ENCODE measurements at regions not wholly inside any gene's neighbourhood (a gene's known extent, or its start where the extent isn't known, plus 50 kb on each side); places are given as distances from the start of the nearest gene placed in this dataset.
"Not testable (repeated sequence)": the region's sequence is repeated elsewhere in the genome, so short reads cannot be mapped to it uniquely, and the experiment has no call there.

DNA sequence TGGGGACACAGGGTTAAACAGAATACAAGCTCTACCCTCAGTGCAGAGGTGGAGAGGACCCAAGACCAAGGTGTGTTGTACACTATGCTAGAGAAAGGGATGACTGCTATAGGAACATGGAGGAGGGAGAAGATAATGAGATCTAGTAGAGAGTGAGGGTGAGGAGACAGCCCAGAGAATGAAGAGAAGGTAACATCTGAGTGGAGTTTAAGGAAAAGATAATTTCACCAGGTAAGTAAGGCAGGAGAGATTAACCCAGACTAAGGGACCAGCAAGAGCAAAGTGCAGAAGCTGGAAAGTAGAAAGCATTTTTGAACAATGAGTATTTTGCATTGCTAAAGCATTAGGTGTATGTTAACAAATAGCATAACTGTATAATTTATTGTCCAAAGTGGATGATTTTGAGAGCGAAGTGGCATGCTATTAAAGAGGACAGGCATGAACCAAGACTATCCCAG, 128.8 kb downstream of the RASSF10 start:
- DNase-seq = no peak

DNA sequence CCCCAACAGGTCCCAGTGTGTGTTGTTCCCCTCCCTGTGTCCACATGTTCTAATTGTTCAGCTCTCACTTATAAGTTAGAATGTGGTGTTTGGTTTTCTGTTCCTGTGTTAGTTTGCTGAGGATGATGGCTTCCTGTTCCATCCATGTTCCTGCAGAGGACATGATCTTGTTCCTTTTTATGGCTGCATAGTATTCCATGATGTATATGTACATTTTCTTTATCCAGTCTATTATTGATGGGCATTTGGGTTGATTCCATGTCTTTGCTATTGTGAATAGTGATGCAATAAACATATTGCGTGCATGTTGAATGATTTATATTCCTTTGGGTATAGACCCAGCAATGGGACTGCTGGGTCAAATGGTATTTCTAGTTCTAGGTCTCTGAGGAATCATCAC, 130.0 kb downstream of the RASSF10 start:
- not testable (repeated sequence) for DNase-seq

DNA sequence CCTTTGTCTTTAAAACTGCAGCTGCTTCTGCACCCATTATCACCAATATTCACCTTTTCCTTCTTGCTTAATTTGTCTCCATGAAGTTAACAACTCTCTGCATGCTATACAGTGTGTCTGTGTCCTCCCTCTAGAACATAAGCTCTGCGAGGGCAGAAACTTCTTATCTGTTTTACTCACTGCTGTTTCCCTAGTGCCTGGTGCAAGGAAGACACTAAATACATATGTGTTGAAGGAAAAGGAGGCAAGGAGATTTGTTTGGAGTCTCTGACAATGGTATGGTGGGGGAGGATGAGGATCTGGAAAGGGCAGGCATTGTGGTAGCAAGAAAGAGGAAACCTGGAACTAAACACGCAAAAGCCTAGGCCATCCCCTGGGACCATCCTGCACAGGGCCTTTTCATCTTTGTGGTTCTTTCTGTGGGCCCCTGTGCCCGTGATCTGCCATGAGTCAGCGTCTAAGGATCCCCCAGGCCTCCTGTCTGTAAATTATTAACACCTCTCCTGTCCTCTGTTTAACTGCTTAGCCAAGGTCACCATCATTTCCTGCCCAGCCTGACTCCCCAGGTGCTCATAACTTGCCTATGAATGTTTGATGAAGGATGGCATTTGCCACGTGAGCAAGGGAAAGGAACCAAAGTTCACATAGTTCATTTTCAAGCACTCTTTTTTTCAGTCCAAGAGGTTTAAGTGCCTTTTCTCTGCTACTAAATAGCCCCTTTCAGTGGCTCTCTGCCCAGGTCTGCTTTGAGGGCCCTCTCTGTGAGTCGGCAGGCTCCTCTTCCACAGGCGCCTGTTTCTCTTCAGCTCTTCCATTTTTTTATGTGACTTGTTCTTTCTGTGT, 131.1 kb downstream of the RASSF10 start:
- DNase-seq = peak; percentile 49

DNA sequence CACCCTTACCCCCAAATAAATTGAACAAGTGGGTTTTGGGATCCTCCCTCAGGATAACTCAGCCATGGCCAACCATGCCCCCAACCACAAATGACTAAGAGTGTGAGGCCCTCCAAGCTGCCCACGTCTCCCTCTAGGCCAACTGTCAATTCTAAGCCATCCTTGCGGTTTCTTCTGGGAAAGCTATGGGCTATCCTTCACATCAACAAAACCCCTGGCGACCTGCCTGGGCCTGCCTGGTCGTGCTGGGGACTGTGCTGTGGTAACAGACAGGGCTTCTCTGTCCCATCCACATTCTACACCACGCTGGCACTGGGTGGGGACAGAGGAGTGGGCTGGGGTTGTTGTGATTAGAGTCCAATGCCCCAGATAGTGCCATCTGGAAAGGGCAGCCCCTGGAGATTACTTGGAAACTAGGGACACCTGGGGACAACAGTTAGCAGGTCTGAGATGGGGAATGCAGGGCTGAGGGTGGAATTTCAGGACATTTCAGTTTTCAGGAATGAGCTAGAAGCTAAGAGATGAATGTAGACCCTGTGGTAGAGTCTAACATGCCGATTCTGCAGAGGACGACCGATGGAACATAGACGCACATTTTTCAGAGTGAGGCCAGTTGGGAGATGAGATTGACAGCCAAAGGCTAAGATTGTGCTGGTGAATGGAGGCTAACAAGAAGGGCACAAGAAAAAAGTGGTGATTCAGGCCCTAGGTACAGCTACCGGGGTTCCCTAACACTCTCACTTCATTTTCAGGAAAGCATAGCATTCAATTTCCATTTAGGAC, 131.9 kb downstream of the RASSF10 start:
- no peak for DNase-seq

DNA sequence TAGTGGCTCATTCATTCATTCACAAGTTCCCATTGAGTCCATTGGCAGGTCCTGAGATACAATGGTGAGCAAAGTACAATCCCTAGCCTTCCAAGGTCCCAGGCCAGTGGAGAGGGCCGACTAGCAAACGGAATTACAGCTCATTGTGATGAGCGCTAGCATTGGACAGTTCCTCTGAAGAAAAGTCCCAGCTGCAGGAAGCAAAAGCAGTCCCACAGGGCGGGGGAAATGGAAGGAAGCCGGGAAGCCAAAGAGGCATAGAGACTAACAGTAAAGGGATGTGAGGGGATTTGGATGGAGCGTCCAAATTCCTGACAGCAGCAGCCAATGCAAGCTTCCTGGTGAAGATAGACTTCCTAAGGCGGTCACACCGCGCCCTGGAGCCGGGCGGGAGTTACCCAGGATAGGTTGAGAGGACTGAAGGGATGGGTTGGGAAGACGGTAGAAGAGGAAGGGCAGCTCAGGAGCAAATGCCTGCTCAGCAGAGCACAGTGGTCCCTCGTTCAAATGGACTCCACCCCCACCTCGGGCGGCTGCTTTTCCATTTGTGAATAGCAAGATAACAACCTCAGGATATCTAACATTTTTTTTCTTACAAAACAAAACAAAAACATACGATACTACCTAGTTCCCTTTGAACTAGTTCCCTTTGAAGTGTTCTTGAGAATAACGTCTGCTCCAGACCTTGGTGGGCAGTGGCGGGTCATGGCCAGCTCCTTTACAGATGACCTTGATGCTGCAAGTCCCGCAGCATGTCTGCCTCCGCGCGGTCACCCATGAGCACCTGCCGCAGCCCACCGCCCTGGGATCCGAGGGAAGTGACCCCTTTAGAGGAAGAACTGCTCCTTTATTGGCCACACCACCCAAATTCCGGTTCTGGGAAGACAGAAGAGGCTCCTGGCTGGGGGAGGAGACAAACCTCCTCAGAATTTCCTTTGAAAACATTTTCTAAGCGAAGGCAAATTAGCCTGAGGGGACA, 132.9 kb downstream of the RASSF10 start:
- no peak for DNase-seq

DNA sequence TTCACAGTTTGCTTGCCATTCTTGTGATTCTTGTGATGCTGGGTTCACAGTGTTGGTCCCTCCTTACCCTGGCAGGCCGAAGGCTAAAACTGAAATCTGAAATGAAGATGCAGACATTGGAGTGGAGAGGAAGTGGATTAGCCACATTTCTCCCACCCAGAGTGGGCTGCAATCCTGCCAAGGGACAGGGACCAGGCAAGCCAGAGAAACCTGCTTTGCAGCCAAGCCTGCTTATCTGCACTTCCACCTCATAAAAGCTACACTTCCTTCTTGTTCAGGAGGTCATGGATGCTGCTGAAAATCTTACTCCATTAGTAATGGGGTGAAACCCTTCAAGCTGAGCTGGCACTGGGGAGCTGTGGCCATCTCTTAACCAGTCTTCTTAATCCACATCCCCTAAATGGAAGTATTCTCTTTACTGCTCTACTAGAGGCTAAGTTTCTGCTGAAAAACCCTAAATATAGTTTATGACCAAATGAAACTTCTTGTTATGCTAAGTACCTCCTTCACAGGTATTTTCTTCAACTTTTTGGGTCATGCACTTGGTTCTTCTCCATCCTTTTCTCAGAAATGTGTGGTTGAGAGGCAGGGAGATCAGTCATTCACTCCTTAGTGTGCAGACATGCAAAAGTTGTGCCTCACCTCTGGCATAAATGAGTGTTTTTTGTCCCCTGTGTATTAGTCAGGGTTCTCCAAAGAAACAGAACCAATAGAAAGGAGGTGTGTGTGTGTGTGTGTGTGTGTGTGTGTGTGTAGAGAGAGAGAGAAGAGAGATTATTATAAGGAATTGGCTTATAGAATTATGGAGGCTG, 133.9 kb upstream of the BMAL1 start:
- no peak for DNase-seq

DNA sequence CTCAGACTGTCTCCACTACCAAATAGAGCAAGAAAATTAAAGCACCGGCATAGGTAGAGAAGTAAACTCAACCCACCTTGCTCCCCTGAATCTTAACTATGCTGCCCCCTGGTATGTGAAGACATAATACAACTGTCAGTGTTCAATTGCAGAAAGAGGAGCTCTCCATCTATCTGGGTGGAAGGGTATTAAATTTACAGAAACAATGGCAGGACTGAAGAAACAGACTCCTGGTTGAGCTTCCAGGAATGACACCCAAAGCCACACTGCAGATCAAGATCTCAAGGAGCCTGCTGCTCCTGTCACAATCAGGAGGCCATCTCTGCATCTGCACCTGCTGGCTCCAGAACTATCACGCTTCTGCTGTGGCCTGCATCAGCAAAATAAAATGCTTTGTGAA, 132.1 kb upstream of the BMAL1 start:
- DNase-seq = no peak

DNA sequence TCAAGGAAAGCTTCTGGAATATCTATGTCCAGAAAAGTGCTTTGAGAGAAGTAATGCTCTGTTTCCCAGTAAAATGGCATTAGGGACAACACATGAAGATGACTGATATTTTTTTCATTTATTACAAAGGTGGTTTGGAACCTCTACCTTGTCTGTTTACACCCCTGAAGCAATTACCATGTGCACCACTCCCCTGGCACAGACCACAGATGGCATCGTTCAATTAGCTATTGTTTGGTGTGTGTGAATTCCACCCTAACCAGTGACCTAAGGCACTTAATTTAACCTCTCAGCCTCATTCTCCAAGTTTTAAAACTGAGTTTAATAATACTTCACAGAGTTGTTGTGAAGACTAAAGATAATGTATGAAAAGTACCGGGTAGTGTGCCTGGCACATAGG, 127.6 kb upstream of the BMAL1 start:
- no peak for DNase-seq

DNA sequence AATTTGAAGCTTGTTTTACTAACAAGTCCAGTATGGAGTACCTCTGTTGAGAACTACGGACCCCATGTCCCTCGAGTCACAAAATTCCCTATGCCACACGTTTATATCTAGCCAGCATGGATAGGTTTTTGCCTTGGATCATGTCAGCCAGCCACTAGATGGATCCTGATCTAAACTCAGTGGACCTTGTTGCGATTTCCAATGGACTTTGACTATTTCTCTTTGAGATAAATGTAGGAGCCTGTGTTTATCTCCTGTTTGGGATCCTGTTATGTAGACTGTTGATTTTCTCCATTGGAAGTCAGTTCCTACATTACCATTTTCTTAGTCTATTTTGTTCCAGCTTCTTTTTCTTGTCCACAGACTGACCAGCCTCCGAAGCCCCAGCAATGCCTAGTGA, 127.1 kb upstream of the BMAL1 start:
- DNase-seq = no peak

DNA sequence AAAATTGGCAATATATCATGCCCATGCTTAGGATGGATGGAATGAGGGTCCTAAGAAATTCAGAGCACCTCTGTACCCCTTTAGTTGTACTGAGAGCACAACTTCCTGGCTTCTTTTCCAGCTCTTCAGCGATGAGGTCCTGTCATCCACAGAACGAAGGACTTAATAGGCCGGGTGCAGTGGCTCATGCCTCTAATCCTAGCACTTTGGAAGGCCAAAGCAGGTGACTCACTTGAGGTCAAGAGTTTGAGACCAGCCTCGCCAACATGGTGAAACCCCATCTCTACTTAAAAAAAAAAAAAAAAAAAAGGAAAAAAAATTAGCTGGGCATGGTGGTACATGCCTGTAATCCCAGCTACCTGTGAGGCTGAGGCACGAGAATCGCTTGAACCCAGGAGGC, 125.3 kb upstream of the BMAL1 start:
- DNase-seq = no peak

DNA sequence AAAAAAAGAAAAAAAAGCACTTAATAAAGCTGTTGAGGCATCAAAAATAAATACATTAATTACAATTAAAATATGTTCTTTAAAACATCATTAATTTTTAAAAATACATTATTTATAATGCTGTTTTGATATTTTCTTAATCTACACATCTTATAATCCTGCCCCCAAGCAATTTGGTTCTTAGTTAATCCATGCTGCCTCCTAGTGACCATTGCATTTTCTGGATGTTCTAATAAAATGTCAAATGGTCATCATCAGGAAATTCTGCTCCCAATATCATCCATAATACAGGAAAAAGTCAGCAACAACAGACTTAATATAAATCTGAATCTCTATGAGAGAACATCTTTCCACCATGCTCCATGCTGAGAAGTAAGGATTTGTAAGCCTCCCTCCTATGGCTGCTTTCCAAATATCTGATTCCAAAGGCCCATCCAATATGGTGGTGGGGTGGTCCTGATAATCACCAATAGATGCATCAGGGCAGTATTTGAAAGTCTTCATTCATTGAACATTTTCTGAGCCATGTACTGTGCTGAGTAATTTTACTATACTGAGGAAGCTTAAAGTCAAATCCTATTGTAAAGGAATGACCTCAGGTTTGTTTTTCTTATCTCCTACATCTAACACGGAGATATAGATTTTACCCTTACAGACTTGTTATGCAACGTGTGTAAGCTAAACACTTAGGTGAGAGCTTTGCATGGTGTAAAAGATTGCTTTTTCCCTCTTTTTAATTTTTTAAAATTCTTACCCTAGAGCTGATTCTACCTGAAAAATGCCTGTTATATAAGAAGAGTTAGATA, 124.7 kb upstream of the BMAL1 start:
- DNase-seq = no peak

DNA sequence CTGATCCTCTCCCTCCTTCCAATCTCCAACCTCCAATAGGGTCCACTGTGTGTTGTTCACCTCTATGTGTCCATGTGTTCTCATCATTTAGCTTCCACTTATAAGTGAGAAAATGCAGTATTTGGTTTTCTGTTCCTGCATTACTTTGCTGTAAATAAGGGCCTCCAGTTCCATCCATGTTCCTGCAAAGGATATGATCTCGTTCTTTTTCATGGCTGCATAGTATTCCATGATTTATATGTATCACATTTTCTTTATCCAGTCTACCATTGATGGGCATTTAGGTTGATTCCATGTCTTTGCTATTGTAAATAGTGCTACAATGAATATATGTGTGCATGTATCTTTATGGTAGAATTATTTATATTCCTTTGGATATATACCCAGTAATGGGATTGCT, 123.2 kb upstream of the BMAL1 start:
- DNase-seq = not testable (repeated sequence)

DNA sequence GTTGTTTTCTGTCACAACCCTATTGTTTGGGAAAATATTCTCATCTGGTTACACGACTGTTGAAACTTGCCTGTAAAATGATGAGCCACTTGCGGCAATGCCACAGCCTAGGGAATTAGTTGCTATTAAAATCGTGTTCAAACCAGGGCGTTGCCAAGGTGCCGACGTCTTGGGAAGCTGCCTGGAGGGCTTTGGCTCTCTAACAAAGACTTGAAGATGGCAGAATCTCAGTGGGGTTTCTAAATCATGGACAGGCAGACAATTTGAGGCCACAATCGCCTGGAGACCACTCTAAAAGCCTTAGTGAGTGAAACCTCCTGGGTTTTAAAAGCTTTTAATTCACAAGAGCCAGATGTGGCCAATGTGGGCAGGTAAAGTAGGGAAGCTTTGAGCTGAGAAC, 117.2 kb upstream of the BMAL1 start:
- no peak for DNase-seq

DNA sequence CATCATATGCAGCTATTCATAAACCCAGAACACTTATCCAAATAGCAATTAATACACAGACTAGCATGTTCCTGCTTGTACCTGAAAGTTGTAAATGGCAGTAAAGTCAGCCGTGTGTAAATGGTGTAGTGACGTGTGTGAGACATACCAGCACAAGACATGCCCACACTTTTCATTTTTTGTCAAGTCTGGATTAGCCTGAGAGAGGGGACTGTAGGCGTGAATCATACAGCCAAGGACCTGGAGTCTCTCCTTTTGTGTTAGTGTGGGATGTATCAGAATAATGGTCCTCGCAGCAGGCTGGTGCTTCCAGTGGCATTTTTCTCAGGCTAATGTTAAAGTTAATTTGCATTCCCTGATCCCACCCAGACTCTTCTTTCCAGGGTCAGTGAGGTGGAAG, 116.8 kb upstream of the BMAL1 start:
- DNase-seq = no peak

DNA sequence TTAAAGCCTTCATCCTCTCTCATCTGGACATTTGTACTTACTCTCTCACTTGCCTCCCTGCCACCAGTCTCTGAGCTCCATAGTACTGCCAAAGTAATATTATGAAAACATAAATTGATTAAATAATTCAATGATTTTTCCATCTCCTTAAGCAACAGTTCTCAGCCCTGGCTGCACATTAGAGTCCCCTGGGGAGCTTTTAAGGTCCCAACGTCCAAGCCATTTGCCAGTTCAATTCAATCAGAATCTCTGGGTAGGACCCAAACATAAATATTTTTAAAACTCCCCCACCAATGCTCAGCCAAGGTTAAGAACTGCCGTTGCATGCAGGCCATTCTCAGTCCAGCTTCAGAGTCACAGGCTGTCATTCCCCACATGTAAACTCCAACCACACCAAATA, 114.4 kb upstream of the BMAL1 start:
- no peak for DNase-seq

DNA sequence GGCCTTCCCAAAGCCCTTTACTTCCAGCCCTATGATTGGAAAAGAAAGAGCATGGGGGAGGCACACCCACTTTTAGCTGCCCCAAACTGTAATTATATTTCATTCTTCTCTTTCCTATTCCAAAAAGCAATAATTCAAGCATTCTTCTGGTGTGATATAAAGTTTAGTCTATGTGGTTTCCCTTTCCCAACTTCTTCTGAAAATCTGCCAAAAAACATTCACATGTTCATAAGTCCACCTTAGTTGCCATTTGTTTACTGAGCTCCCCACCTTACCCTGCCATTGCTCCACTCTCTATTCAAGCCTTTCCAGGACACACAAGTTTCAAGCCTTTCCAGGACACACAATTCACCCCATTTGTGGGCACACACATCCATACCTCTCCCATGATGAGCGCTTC, 111.6 kb upstream of the BMAL1 start:
- DNase-seq = no peak

DNA sequence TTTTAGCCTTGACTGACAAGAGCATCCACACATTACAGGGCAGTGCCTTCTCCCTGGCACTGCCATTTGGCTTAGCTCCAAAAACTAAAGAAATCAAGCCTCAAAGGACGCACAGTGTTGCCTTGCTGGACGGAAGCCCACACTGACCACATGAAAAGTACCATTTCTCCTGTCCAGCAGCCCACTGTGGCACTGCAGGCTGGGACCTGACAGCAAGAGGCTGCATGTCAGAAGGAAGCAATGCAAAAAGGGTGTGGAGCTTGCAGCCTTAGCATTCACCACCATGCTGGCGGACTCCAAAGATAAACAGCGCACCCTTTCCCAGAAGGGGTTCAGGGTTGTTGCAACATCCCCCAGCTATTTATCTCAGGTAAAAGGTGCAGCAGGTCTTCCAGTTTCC, 109.3 kb upstream of the BMAL1 start:
- no peak for DNase-seq

DNA sequence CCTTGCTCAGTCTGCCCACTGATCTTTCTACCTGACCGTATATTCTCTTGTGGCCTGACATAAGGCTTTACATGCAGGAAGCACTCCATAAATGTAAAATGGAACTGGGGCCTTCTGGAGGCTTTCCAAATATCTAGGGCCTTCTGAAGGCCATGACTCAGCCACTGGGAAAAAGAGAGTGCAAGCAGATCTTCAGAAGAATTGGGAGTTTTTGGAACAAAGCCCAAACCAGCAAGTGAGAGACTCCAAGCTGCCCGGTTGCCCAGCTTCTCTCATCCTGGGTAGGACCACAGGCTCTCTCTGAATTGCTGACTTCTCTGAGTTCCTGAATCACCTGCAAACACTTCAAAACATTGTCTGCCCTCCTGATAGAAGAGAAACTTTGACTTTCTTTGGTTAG, 107.9 kb upstream of the BMAL1 start:
- peak; percentile 95 for DNase-seq

DNA sequence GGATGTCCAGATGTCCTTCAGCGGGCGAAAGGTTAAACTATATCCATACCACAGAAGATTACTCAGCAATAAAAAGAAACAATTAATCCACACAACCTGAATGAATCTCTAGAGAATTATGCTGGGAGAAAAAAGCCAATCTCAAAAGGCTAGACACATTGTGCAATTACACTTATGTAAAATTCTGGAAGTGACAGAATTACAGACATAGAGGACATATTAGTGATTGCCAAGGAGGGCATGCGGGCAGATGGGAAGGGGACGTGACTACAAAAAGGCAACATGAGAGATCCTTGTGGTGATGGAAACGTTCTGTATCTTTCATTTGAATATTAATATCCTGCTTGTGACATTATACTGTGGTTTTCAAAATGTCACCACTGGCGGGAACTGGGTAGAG, 103.5 kb upstream of the BMAL1 start:
- DNase-seq = no peak

DNA sequence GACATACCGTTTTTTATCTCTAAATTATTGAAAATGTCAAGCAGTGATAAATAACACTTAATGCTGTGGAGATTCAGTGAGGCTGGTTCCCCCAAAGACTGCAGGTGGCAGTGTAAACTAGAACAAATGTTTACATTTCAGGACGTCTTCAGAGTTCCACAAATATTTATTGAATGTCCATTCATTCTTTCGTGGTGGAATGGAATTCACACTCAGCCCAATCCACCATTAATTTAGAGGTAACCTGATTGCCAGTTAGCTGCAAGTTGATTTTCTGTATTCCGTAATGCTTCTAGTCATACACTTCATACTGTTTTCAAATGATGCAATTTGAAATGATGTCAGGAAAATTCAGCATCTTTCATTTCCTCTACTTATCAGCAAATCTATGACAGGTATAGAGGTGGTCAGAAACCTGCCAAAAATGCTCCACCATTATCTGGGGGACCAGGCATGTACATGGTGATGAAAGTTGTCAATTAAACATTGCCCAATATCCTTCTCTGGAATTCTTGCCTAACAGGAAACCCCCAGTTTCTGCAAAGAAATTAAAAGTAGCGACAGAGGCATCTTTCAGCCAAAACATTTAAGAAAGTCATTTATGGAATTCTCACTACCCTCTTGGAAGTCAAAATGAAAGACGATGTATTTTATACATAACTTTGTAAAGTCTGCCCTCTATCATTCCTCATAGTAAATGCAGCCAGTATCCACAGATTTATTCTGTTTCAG, 94.3 kb upstream of the BMAL1 start:
- peak; percentile 55 for DNase-seq

Measured in fibroblast of skin of back (primary cell).